ENCODE measurements at regions not wholly inside any gene's neighbourhood (a gene's known extent, or its start where the extent isn't known, plus 50 kb on each side); places are given as distances from the start of the nearest gene placed in this dataset.

GRCh38 chr16:52101246-52101645, 445.7 kb downstream of the TOX3 start:
- TF ChIP-seq CTCF (IDR thresholded peaks at IDR 0.05; ENCODE audit: insufficient read depth, low read length) (no peak), POLR2AphosphoS5 (IDR thresholded peaks at IDR 0.05; ENCODE audit: low read depth) (no peak), GABPA (IDR thresholded peaks at IDR 0.05; ENCODE audit: low read depth) (no peak), REST (IDR thresholded peaks at IDR 0.05; ENCODE audit: insufficient replicate concordance, low read depth) (no peak), SPI1 (IDR thresholded peaks at IDR 0.05; ENCODE audit: borderline replicate concordance, low read depth) (no peak)

Data from HL-60 (cell line).